Islet precursor cell (in vitro differentiated cells): ENCODE measurements at regions not wholly inside any gene's neighbourhood (a gene's known extent, or its start where the extent isn't known, plus 50 kb on each side); places are given as distances from the start of the nearest gene placed in this dataset.
"Not testable (repeated sequence)": the region's sequence is repeated elsewhere in the genome, so short reads cannot be mapped to it uniquely, and the experiment has no call there.

Source experiments
- DNase-seq: peaks from one replicate; pipeline ENCODE4 v3.0.0-alpha.2; 2018

DNA sequence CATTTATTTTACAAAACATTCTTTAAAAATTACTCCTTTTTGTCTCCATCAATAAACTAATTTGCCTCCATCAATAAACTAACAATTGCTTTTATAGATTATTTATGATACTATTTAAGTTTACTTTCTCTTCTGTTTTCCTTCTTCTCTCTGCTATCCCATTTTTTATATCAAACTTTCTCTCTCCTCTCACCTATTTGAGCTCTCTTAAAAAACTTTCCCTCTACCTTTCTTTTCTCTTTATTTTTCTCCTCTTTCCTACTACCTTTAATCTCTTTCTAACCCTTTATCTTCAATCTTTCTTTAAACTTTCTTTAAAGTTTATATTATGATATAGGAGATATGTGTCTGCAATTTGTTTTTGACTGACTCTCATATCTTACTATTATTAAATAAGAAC lies 566.4 kb downstream of the DACH1 start:
- no peak for DNase-seq

GRCh38 chr13:71291842-71292146 lies 575.2 kb downstream of the DACH1 start:
- DNase-seq: no peak

GRCh38 chr13:71290963-71291841 lies 575.8 kb downstream of the DACH1 start:
- DNase-seq: no peak

GRCh38 chr13:71289980-71290379 lies 577.0 kb downstream of the DACH1 start:
- DNase-seq: not testable (repeated sequence)

- DNase-seq: no peak
These were observed 581.3 kb downstream of the DACH1 start for GRCh38 chr13:71285700-71286099.

DNA sequence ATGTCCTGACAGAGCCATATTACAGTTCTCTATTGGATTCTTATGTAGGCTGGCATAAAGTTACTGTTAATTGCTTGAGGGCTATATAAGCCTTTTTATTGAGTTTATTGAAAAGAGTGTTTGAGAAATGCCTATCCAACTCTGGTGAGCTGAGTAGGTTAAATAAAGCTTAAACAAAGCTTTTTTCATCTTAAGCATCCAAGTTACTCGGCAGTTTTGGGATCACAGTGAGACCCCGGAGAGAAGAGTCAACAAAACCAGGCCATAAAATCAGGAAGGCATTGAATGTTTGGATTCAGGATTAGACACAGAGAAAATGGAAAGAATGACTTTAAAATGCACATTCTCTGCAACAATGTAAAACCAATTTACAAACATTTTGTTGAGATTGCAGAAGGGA lies 588.5 kb downstream of the DACH1 start:
- no peak for DNase-seq

DNA sequence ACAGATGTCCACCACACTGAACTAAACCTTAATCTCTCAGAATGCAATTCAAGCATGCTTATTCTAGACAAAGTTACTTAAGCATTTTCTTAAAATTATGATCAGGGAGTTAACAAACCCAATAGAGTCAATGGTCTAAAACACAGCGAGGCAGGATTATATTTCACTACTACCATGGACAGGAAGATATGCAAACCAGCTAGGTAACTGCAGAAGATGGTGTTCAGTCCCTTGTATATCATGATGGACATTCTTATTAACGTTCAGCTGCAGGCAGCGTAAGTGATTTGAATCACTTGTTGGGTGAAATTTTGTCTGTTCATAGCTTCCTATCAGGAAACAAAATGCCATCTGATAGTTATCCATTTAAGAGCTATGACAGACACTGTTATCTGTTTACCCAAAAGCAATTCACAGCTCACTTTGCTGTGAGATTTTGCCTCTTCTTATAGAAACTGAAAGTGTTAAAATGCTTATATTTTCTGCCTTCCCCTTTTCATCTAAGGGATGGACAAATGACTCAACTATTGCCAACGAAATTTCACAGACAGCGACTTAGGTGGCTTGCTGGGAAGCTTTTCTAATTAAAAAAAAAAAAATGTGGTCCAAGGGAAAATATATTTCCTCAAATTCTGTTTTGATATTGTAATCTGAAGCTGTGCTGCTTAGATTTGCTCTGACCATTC lies 591.9 kb downstream of the DACH1 start:
- DNase-seq: no peak

GRCh38 chr13:71261256-71261655 lies 605.7 kb downstream of the DACH1 start:
- no peak for DNase-seq

DNA sequence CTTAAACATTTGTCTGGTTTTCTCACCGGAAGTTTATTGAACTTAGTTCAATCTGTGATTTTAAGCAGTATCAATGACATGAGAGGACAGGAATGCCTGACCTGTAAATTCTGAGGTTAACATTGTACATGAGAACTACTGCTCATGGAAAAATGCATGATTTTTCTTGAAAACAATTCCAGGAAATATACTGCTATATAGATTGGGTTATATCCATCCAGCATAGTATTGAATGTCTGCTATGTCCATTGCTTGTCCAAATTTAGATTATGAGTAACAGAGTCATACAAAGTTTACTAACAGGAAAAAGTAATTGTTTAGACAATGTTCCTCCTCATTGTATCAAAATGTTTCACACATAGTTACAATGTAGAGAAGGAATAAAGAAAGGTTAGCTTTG lies 606.8 kb downstream of the DACH1 start:
- no peak for DNase-seq

GRCh38 chr13:71255633-71256032 lies 611.4 kb downstream of the DACH1 start:
- no peak for DNase-seq

GRCh38 chr13:71254384-71254783 lies 612.6 kb downstream of the DACH1 start:
- no peak for DNase-seq

DNA sequence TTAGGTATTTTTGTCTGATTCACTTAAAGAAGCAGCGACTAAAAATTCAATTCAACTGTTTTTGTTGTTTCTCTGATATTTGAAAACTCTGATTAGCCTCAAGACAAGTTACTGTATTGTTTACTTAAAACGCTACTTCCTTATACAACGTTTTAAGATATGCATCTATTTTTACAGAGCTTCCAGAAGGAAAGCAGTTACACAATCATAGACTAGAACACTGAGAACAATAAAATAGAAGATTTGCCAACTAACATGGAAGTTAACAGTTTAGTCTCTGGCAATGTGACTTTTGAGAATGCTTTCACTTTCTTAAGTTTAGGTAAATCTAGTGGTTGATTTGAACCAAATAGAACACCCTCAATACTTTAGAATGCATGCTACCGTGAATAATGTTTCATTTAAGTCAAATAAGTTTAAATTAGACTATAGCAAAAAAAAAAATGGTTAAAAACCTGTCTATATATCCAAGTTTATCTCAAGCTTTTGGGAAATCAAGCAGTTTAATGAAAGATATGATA lies 614.8 kb downstream of the DACH1 start:
- no peak for DNase-seq

DNA sequence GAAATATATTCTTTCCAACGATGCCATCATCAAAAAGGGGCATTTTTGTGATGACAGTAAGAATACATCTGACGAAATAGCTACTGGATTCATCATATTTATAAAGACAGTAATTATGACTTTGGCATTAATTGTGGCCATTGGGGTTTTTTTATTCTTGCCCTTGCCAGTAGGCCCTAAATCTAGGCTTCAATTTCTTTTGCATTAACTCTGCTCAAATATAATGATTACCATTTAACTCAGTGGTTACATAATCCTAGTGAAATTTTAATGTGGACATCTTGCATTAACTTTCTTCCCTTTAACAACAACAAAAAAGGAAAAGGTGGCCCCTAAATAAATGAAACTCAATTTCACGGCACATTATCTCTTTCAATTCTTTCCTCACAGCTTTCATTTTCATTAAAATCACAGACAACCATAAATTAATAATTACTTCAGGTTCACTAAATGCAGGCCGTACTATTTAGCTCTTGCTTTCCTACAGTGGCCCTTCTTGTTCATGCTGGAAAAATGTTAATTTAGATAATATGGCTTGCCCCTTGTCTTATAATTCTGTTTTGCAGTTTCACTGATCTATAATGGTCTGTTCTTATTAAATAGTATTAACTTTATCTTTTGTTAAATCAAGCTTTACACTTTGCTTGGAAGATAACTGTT lies 615.6 kb downstream of the DACH1 start:
- DNase-seq: no peak

DNA sequence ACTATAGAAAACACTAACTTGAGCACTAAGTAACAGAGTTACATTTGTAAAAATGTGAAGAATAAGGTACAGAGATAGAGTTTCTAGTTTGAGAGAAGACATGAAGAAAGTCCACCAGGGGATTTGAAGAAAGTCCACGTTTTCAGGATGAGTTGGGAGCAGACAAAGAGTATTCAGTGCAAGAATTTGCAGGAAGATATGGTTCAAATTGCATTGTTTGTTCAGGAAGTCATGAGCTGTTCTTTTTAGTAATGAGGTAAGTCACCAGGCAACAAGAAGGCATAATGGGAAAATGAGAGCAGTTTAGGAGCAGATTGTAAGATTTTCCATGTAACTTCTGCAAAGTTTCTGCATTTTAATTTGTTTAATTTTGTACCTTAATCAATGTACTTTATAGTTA lies 618.0 kb downstream of the DACH1 start:
- no peak for DNase-seq

GRCh38 chr13:71244161-71244560 lies 622.8 kb downstream of the DACH1 start:
- DNase-seq: no peak

DNA sequence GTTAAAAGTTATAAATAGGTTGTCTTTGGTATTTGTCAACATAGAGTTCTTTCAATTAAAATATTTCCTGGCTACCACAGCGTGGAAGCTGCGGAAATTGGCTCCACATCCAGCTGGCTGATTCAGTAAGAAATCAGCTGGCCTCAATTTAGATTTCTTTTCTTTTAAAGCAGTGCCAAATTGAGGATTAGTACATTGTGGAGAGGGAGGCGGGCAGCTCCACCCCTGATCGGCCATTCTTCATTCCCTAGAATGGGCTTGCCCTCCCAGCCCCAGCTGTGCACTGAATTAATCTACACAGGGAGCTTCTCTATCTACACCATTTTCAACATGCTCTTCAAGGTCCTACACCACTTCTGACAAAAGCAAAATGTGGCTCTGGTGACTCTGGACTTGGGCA lies 624.8 kb downstream of the DACH1 start:
- DNase-seq: no peak

DNA sequence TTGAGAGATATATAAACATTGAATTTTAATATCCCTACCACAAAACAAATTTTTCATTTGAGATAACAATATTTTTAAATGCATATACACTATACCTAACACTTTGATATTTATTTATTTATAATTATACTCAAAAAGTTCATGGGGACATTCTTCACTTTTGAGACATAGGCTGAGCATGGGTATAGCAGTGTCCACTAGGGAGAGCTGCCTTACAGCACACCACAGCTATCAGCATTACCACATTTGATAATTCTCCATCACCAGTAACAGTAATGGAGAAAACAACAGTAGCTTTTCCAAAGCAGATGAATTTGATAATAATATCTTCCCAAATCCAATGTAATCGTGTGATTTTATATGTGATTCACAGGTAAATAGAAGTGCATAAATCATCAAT lies 626.1 kb downstream of the DACH1 start:
- no peak for DNase-seq

GRCh38 chr13:71237332-71237731 lies 629.7 kb downstream of the DACH1 start:
- DNase-seq: no peak

GRCh38 chr13:71219698-71220415 lies 647.1 kb downstream of the DACH1 start:
- DNase-seq: no peak

DNA sequence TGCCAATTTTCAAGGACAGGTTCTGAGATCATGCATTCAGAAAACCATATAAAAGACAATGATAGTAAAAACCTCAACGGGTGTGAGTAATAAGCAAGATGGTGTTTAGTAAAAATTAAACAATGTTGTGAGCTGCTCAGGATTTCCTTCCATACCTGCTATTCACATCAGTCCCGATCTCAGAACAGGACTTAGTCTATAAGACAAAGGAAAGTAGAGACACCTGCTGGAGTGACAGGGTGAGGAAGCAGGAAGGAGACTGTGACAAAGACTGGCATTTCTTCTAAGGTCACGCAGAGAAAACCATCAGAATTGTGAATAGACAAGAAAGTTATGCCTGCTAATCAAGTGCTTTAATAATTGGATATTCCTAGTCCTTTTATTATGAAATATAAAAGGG lies 648.0 kb downstream of the DACH1 start:
- no peak for DNase-seq

DNA sequence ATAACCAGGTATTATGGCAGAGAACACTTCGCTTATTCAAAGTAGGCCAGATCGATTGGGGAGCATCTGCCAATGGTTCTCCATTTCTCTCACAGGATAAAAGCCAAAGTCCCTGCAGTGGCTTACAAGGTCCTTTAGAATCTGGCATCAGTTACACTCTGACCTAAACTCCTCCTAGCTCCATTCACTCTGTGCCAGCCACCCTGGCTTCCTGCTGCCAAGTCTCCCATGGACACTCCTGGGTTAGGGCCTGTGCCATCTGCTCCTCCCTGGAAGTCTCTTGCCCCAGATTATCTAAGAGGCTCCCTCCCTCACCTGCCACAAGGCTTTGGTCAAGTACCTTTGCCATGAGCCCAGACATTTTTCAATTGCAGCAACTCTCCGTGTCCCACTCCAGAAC lies 649.2 kb downstream of the DACH1 start:
- no peak for DNase-seq

DNA sequence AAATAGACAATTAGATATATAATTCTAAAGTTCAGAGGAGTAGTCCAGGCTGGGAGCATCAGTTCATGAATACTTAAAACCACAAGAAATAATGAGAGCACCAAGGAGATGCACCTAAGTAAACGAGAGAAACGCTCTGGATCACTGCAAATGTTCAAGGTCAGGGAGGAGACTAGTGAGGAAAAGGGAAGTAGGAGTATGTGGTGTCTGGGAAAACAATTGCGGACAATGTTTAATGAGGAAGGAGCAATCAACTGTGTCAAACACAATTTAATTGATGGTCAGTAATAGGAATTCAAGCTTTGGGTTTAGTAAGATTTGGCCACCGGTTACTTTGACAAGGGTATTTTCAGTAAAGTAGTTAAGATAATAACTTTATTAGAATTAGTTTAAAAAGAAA lies 652.2 kb downstream of the DACH1 start:
- no peak for DNase-seq

DNA sequence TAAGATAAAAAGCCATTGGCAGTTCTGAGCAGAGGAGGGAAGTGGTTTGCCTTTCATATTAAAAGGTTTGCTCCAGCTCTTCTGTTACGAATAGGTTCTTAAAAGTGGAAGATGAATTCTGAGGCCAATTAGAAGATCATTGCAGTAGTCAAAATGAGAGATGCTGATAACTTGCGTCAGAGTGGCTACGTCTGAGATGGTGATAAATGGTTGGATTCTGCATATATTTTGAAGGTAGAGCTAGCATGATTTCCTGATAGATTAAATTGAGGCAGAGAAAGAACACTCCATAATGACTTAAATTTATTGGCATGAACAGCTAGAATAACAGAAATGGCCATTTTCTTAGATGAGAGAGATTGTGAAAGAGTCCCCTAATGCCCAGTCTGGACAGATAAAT lies 652.6 kb downstream of the DACH1 start:
- DNase-seq: no peak
